ENCODE measurements at regions not wholly inside any gene's neighbourhood (a gene's known extent, or its start where the extent isn't known, plus 50 kb on each side); places are given as distances from the start of the nearest gene placed in this dataset.
"Not testable (repeated sequence)": the region's sequence is repeated elsewhere in the genome, so short reads cannot be mapped to it uniquely, and the experiment has no call there.

- DNase-seq (ENCODE audit: low read depth), result no peak
Measured at GRCh38 chr15:24835301-24835700, 119.5 kb upstream of the SNRPN start.

DNA sequence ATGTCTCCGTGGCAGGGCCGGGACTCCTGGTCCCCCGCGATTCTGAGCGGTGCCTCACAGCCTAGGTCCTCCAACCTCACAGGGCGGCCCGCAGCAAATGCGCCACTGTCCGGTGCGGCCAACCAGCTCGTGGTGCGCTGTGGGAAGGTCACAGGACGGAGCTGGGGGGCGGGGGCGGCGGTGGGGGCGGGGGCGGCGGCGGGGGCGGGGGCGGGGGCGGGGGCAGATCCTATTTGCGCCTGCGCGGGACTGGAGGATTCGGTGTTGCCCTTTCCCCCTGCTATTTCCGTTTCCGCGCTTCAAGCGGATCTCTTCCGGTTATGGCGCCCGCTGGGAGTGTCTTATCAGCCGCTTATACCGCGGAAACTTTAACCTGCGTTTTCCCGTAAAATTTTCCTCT is 106.7 kb upstream of the SNRPN start:
- no peak for DNase-seq (ENCODE audit: low read depth)

DNA sequence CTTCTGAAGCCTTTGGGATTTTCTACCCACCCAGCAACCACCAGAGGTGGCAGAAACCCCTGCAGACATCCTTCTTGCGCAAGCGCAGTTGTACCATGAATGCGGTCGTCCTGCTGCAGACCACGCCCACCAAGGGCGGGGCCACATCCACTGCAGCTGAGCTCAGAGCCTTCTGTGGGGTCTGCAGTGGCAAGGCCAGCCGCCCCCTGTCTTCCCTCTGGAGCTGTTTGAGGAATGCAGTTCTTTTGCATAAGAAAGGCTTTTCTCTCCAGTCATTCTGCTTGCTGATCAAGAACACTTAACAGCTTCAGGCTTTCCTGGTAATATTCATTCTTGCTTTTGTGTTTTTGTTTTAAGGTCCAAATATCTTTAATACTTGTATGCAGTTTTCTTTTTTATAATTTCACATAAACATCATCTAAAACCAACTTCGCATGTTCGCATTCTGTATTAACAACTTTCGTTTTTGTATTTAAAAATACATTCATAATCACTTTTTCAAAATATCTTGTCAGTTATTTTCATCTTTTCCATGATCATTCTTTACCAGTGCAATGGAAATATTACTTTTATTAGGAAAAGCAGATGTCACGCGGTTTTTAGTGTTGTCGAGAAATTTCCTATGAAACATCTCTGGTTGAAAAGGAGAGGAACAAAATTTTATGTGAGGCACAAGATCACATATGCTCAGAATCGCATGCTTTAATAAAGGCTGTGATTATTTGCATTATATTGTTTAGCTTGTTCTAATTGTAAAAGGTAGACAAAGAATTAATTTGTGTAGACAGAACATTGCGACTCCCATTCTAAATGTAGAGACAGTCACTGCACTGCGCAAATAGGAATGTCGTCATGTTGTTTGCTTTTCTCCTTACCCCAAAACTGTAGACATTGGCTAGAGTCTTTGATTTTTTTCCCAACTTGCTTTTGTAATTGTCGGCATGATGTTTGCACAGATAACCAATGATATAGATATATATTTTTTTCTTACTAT is 98.1 kb upstream of the SNRPN start:
- DNase-seq (ENCODE audit: low read depth), result no peak

- DNase-seq (ENCODE audit: low read depth), result no peak
Measured at GRCh38 chr15:24857763-24858162, 97.0 kb upstream of the SNRPN start.

DNA sequence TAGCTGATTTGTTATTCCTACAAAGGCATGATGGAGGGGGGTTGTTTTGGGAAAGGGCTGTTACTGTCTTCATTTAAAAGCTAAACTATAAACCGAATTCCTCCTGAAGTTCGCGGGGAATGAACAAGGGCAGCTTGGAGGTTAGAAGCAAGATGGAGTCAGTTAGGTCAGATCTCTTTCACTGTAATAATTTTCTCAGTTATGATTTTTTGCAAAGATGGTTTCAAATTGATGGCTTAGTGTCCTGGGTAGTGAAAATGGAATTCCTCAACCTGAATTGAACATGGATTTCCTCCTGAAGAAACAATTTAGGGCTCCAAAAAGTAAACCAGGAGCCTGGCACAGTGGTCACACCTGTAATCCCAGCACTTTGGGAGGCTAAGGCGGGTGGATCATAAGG is 96.6 kb upstream of the SNRPN start:
- not testable (repeated sequence) for DNase-seq (ENCODE audit: low read depth)

GRCh38 chr15:24858737-24859601 is 95.8 kb upstream of the SNRPN start:
- no peak for DNase-seq (ENCODE audit: low read depth)

DNA sequence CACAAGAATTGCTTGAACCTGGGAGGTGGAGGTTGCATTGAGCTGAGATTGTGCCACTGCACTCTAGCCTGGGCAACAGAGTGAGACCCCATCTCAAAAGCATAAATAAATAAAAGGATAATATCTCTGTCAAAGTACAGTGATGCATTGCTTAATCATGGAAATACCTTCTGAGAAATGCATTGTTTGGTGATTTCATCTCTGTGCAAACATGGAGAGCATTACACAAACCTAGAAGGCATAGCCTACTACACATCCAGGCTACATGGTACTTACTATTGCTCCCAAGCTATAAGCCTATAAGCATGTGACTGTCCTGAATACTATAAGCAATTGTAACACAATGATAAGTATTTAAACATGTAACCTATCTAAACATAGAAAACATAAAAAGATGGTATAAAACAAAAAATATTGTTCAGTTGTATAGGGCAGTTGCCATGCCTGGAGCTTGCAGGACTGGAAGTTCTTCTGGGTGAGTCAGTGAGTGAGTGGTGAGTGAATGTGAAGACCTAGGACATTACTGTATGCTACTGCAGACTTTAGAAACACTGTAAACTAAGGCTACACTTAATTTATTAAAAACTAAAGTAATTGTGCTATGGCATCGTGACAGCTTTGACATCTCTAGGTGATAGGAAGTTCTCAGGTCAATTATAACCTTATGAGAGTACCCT is 93.6 kb upstream of the SNRPN start:
- no peak for DNase-seq (ENCODE audit: low read depth)

DNA sequence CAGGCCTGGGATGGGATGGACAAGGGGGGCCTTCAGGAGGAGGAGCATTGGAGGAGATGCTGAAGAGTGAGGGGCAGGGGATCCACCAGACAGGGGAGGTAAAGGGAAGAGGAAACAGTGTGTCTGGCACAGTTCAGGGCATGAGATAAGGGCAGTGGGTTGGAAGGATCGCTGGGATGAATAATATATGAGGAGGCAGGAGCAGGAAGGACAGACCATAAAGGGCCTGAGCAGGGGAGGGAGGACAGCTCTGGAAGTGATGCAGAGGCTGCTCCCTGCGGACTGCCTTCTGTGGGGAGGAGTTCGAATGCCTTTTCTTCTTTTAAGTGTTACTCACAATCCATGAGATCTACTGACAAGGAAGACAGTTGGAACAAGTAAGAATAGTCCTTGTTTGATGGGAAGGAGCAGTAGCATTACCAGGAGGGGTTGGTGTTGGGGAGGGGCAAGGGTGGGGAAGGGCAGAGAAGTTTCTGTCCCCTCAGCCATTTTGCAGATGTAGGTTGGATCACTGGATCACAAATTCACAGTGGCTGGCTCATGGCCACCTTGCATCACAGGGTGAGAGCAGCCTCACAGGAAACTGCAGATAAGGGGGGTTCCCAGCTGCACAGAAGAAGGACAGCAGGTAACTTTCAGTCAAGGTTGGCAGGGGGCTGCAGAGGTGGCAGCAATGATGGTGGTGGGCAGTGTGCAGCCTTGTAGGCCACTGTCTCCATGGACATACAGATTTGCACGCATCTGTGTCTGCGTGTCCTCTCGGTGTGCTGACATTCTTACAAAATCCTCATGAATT is 91.9 kb upstream of the SNRPN start:
- no peak for DNase-seq (ENCODE audit: low read depth)

DNA sequence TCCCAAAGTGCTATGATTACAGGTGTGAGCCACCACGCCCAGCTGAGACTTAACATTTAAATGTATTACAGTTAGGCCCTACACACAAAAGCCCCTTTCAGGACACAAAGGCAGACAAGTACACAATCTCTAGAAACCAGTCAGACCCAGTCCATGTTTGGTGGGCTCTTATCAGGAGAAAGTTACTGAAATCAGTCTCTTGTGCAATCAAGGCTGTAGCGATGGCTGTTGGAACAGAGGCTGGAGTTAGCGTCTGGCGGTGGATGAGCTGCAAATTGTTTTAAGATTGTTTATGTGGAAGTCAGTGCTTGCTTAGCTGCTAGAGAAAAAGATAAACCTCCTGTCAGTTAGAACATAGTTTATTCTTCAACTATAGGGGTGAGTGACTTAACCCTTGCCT is 89.5 kb upstream of the SNRPN start:
- no peak for DNase-seq (ENCODE audit: low read depth)

DNA sequence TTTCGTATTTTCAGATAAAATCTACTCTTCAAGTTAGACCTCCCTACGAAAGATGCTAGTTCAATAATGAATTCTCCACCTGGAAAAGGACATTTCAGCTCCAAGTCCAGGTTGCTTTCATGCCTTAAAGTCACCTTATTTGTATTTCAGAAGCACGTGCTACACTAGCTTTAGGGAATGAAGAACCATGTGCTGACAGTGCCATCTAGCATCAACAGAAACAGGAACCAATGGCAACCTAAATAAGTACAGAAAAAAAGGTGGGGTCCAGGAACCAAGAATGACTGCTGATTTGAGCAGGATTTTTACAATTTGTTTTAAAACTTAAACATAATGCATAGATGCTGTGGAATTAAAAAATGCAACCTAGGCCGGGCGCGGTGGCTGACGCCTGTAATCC is 77.6 kb upstream of the SNRPN start:
- no peak for DNase-seq (ENCODE audit: low read depth)

DNA sequence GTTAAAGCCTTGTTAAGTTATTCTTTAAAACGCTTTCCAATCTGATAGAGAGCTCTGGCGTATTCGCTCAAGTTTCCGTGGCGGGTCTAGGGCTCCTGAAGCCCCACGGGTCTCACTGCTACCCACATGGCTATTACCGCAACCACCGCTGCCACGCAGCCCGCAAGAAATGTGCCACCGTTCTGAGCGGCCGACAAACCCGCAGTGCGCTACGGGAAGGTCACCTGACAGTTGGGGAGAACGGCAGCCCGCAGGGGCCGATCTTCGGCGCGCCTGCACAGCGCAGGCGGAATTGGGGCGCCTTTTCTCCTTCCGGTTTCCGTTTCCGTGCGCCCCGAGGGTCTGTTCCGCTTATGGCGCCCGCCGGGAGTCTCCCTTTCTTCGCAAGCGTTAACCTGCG is 76.6 kb upstream of the SNRPN start:
- DNase-seq (ENCODE audit: low read depth), result no peak

GRCh38 chr15:24879492-24879891 is 75.3 kb upstream of the SNRPN start:
- no peak for DNase-seq (ENCODE audit: low read depth)

DNA sequence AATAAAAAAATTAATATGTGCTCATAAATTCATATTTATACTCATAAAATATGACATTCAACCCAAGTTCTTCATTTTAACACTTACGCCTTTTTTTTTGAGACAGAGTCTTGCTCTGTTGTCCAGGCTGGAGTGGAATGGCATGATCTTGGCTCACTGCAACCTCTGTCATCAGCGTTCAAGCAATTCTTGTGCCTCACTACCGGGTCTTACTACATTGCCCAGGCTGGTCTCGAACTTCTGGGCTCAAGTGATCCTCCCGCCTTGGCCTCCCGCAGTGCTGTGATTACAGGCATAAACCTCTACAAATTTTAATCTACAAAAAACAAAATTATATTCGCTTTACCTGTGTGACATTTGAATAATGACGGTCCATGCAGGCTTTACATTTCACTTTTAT is 74.1 kb upstream of the SNRPN start:
- DNase-seq (ENCODE audit: low read depth), result no peak

DNA sequence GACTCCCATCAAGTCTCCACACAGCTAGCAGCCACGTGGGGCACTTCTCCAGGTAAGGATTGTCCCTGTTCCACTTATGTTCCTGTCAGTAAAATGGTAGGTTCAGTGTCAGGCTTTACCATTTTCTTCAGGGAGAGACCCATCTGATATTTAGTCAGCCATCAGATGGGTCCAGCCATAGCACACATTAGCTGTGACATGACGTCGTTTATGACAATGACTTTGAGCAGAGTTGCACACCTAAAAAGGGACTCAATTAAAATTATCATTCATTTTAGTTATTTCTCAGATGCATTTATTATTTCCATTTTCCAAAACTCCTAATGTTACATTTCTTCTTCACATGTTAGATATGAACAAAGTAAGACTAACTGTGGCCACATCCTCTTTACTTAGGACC is 68.2 kb upstream of the SNRPN start:
- DNase-seq (ENCODE audit: low read depth), result no peak

DNA sequence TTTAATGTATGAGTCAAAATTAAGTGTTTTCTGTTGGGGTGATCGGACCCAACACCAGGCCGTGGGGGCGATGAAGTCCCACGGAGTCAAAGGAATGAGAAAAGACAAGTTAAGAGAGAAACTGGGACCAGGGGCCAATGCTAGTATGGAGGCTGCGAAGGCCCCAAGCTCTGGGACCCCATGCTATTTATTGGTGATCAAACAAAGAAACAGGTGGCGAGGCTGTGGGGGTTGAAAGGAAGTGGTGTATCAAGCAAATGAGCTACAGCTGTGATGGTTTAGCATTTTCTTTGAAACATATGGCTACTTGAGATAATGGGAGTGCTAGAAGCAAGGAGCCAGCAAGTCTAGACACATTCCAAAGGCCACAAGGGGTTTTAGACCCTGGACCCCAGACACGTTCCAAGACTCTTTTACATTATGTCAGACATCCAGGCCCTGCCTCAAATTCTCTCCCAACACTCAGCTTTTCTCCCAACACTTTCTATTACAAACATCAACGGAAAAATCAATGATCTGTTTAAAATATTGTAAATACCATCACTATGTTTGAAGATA is 56.0 kb upstream of the SNRPN start:
- no peak for DNase-seq (ENCODE audit: low read depth)

- no peak for DNase-seq (ENCODE audit: low read depth)
Measured at GRCh38 chr15:24899367-24899766, 55.4 kb upstream of the SNRPN start.

GRCh38 chr15:24899795-24900194 is 55.0 kb upstream of the SNRPN start:
- DNase-seq (ENCODE audit: low read depth), result no peak

GRCh38 chr15:24901409-24901808 is 53.4 kb upstream of the SNRPN start:
- no peak for DNase-seq (ENCODE audit: low read depth)

Measured in activated T-helper 1 cell treated with Interleukin-2 at 50 U/mL for 16 hours (primary cell).